ENCODE measurements at regions not wholly inside any gene's neighbourhood (a gene's known extent, or its start where the extent isn't known, plus 50 kb on each side); places are given as distances from the start of the nearest gene placed in this dataset.

- no peak for TF ChIP-seq CTCF (IDR thresholded peaks at IDR 0.05; ENCODE audit: insufficient read depth, low read length, poor library complexity, severe bottlenecking)
- H3K27me3 ChIP-seq (ENCODE audit: control insufficient read depth, insufficient read depth, low read length), result no peaks in the 10 kb centered on the region
- no peaks in the 10 kb centered on the region for H3K36me3 ChIP-seq (ENCODE audit: control insufficient read depth, insufficient read depth, low read length)
- no peak for DNase-seq (ENCODE audit: low read depth)
- no peak overlapping the region for H3K4me3 ChIP-seq (ENCODE audit: low read depth, low read length)
Measured at GRCh38 chr12:88646824-88647223, 66.6 kb upstream of the KITLG start.

DNA sequence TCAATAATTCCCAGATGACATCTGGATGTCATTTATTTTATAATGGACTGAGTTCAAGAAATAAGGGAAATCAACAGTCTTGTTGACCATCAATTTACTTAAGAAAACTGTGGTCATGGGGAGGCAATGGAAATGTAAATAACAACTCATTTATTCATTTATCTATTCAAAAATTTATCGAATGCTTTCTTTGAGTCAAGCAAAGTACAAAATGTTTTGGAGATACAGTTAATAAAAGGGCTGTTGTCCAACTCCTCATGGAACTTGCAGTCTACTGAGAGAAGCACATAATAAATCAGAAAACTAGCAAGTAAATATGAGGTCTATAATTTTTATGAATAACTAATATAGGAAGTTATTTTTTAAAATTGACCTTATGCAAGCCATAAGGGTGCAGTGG, 65.5 kb upstream of the KITLG start:
- Histone ChIP-seq H3K36me3 (ENCODE audit: control insufficient read depth, insufficient read depth, low read length) (no peaks in the 10 kb centered on the region), H3K4me3 (ENCODE audit: low read depth, low read length) (no peak overlapping the region), H3K27me3 (ENCODE audit: control insufficient read depth, insufficient read depth, low read length) (no peaks in the 10 kb centered on the region)
- TF ChIP-seq CTCF (IDR thresholded peaks at IDR 0.05; ENCODE audit: insufficient read depth, low read length, poor library complexity, severe bottlenecking), result no peak
- DNase-seq (ENCODE audit: low read depth), result no peak

DNA sequence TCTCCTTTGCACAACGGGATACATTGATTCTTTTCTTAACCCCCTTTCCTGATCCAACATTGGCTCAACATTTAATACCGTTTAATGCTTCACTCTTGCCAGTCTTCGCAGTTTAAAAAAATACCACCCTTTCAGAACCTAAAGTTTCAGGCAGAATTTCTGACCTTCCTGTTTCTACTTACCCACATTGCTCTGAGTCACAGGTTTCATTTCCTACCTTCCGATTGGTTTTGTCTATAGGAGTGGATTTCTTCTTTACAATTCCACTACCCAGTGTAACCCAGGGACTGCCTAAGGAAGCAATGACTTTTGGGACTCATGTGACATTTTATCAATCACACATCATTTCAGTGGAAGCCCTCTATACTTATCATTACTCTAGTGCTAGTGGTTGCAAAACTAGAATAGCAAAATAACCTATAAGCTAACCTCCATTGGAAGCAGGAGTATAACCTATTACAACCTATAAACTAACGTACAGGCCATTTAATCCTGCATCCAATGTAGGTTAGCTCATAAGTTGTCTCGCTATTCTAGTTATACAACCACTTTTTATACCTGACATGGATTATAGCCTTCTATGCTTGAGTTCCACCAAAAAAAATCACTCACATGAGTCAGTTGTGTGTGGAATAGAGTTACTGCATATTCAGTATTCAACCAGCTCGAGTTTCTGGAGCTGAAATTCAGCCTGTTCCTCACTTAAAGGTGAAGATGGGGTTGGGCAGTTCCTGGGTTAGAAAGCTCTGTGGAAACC, 64.9 kb upstream of the KITLG start:
- no peak overlapping the region for H3K4me3 ChIP-seq (ENCODE audit: low read depth, low read length)
- TF ChIP-seq CTCF (IDR thresholded peaks at IDR 0.05; ENCODE audit: insufficient read depth, low read length, poor library complexity, severe bottlenecking), result no peak
- no peak for DNase-seq (ENCODE audit: low read depth)
- no peaks in the 10 kb centered on the region for H3K27me3 ChIP-seq (ENCODE audit: control insufficient read depth, insufficient read depth, low read length)
- H3K36me3 ChIP-seq (ENCODE audit: control insufficient read depth, insufficient read depth, low read length), result no peaks in the 10 kb centered on the region

GRCh38 chr12:88643685-88644084, 63.4 kb upstream of the KITLG start:
- no peak for TF ChIP-seq CTCF (IDR thresholded peaks at IDR 0.05; ENCODE audit: insufficient read depth, low read length, poor library complexity, severe bottlenecking)
- no peak overlapping the region for H3K4me3 ChIP-seq (ENCODE audit: low read depth, low read length)
- no peaks in the 10 kb centered on the region for H3K36me3 ChIP-seq (ENCODE audit: control insufficient read depth, insufficient read depth, low read length)
- no peaks in the 10 kb centered on the region for H3K27me3 ChIP-seq (ENCODE audit: control insufficient read depth, insufficient read depth, low read length)
- DNase-seq (ENCODE audit: low read depth), result no peak

- H3K4me3 ChIP-seq (ENCODE audit: low read depth, low read length), result no peak overlapping the region
- no peak for TF ChIP-seq CTCF (IDR thresholded peaks at IDR 0.05; ENCODE audit: insufficient read depth, low read length, poor library complexity, severe bottlenecking)
- H3K27me3 ChIP-seq (ENCODE audit: control insufficient read depth, insufficient read depth, low read length), result no peaks in the 10 kb centered on the region
- DNase-seq (ENCODE audit: low read depth), result no peak
- no peaks in the 10 kb centered on the region for H3K36me3 ChIP-seq (ENCODE audit: control insufficient read depth, insufficient read depth, low read length)
Measured at GRCh38 chr12:88642675-88643431, 62.6 kb upstream of the KITLG start.

Data from kidney epithelial cell (primary cell).